COLO668 (cell line): ENCODE measurements at regions not wholly inside any gene's neighbourhood (a gene's known extent, or its start where the extent isn't known, plus 50 kb on each side); places are given as distances from the start of the nearest gene placed in this dataset.

Source experiments
- DNase-seq: peaks from one replicate; lab custom pipeline; 2025; ENCODE audit not compliant: unreplicated experiment; lab: John Stamatoyannopoulos, UW

GRCh38 chr16:31700530-31701388 lies 172.8 kb upstream of the ZNF267 start:
- peak; percentile 44 for DNase-seq

- no peak for DNase-seq
Observed at GRCh38 chr16:31701734-31702133, 171.9 kb upstream of the ZNF267 start.

GRCh38 chr16:31702796-31703195 lies 170.8 kb upstream of the ZNF267 start:
- no peak for DNase-seq

DNA sequence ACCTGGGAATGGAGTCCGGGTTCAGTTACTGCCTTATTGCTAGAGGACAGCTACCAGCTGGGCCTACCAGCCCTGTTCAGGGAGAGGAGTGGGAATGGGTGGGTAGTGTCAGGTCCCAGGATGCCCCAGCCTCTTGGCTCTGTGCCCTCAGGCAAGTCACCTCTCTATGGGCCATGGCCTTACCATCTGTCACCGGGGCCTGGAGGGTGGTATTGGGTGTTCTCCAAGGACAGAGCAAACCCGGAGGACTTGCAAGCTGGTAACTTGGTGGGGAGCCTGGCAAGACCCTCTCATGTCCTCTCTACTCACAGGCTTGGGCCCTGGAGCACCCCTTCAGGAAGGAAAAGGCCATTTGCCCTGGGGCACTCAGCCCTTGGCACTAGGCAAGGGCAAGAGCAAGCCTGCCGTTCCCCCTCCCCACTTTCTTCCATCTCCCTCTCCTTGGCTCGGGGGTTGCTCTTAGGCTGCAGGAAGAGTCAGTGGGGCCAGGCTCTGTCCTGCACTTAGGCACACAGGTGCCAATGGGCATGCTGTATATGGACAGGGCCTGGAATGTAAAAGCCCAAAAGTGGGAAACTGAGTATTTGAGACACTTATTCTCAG lies 170.0 kb upstream of the ZNF267 start:
- no peak for DNase-seq

DNA sequence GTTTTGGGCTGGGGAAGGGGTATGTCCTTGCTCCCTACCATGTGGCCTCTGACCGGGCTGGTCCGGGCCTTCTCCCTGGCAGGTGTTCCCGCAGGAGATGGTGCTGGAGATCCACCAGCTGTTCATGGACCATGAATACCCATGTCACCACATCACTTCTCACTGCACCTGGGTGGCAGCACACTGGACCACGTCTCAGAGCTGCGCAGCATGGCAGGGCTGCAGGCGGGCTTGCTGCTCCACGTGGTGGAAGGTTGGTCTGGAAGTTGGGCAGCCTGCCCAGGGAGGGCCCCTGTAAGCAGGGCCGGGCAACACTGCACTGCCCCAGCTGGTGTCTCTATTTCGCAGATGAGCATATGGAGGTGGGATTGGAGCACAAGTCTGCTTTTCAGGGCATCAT lies 169.5 kb upstream of the ZNF267 start:
- DNase-seq = no peak

- DNase-seq = no peak
Observed at GRCh38 chr16:31705371-31705770, 168.2 kb upstream of the ZNF267 start.

GRCh38 chr16:31706318-31706717 lies 167.3 kb upstream of the ZNF267 start:
- DNase-seq = no peak

DNA sequence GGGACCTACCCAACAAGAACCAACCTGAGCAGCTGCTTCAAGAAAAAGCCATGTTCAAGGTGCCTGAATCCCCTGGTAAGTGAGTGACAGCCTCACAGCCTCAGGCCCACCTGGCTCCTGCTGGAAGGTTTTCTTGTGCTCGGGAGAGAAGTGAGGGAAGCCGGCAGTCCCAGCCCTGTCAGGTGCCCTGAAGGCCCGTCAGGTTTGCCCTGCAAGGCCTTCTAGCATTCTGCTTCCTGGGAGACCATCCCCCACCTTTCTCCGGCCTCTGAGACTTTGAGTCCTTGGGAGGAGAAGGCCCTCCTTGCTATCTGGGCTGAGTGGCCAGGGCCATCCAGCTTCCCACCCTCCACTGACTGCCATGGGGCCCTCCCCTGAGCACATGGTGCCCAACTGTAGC lies 166.7 kb upstream of the ZNF267 start:
- DNase-seq = no peak

DNA sequence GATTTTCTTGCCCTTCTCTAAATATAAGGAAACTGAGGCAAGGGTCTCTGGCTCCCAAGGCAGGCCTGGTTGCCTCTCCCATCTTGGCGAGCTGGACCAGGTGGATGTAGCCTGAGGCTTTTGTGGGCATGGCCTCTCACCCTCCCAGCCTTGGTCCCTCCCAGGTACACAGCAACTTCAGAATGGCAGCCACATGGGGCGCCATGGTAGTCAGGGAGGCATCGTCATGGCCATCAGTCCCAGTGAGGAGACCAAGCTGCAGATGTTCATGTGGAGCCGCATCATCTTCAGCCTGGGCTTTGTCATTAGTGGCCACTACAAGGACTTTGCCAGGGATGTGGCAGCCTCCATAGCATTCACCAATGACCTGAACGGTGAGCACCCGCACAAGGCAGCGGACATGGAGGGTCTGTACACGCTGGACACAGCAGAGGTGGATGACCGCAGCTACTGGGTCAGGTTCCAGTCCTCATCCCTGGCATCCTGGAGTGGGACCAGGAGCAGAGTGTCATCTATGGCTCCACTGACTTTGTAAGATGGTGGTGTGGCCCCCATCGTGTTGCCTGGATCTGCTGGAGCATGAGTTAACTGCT lies 165.8 kb upstream of the ZNF267 start:
- no peak for DNase-seq

GRCh38 chr16:31708348-31708747 lies 165.3 kb upstream of the ZNF267 start:
- no peak for DNase-seq

DNA sequence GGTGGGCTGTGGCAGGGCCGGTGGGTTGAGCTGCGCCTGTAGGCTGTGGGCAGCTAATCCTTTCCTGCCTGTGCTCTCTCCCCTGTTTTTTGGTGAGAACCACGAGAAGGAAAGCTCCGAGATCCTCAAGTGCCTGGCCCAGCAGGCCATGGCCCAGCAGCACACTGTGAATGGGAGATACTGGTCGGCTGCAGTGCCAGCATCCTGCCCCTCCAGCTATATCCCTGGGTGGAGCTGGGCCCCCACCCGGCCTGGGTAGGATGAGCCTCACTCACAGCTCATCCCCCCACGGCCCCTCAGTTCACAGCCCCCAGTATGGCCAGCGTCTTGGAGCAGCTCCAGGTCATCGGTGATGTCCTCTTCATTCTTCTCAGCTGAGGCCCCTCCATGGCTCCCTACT lies 164.4 kb upstream of the ZNF267 start:
- DNase-seq = no peak

GRCh38 chr16:31710134-31710533 lies 163.5 kb upstream of the ZNF267 start:
- DNase-seq = no peak

DNA sequence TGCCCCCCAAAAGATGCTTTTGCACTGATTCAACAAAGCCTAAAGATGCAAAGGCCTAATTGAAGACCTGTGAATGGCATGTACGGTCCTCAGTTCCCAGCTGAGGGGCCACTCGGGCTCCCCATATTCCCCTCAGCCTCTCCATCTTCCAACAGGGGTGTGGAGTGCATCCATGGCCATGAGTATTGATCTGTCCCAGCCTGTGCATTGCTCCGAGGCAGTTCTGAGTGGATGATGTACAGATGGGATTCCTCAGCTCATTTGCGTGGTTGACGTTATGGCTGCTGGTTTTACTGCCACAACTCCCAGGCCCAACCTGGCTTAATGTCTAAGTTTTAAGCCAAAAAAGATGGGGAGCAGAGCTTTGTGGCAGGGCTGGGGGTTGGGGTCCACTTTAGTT lies 162.7 kb upstream of the ZNF267 start:
- no peak for DNase-seq

DNA sequence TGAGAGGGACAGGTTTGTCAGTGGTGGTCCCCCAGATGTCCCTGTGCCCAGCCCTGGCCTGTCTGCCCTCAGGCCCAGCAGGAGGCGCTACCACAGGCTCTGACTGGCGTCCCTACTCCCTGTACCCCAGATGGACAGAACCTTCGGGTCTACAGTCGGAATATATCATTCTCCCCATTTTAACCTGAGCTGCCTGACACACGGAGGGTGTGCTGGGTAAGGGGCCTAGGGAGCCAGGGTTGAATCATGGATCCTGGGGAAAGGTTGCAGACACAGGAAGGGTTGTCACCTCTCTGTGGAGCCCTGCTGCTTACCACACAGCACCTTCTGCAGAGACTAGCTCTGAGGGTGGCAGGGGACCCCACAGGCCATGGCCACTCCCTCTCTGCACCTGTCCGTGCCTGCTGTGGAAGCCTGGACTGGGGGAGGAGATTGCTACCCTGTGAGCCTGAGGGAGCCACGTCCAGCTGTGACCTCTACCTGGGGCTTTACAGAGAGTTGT lies 162.2 kb upstream of the ZNF267 start:
- peak; percentile 1 for DNase-seq

- DNase-seq = no peak
Observed at GRCh38 chr16:31712064-31712540, 161.5 kb upstream of the ZNF267 start.

DNA sequence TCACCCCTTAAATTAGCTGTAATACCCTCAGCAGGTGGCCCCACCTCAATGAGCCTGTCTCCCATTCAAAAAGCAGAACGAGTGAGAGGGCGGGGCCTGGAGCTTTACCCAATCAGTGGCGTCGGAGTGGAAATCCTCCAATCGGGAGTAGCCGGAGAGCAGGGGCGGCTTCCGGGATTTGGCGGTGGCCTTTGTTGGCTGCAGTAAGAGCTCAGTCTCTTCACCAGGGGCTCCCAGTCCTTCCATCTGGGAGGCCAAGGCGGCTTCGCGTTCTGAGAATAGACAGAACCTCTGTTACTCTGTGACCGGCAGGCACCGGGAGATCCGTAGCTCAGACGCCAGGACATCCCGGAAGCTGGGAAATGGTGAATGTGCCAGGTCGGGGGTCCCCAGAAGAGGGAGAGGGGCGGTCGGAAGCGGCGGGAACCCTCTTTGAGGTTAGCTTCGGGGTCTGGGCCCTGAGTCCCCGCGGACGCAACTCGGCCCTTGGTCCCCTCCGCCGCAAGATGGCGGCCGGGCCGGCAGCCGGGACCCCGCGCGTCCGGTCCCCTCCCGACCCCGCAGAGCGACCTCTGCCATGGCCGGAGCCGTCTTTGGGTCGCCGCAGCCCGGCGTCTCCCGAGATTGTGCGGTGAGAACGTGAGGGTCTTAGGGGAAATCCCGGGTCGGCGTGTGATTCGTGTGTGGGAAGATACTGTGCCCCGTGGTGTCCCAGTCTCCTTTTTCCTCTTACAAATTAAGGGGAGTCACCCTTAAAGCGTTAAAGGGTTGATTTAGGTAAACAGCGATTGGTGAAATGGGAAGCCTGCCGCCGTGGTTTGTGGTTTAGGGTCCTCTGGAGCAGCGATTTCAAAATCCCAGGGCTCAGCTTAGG lies 160.3 kb upstream of the ZNF267 start:
- DNase-seq = peak; percentile 91

DNA sequence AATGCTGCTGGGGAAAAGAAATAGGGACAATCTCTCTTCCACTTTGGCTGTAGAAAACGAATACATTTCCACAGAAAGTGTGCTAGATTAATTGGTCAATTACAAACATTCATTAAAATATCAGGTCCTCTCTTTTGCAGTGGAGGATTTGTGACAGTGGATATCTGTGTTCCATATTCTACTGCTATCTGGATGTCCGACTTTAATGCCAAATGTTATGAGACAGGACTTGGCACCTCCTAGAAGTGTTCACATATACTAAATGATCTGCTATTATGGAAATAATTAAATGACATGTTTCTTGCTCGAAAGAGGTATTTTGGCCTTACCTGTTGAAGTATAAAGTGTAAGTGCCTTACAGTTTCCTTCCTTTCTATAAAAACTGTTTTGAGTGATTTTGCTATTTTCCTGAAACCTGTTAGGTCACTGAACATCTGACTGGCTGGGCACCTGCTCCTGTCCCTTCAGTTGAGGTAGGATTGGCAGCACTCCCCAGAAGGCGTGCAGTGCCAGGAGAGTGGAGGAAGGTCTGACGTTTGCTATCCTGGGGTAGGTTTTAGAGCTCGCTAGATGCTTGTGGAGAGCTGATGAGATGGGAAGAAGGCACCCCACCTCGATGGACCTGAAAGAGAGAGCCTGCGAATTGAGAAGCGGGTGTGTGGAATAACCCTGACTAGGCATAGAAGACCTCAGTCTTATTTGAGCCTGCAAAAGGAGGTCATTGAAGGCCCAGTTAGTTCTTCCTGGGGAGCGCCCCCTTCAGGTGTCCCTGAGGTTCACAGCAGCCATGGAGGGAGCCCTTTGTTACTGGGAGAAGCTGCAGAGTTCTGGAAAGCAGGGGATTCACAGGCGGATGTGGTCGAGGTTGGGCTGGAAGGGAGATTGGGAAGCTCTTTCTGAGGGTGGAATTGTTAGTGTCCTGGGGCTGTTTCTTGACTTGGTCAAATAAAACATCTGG lies 159.4 kb upstream of the ZNF267 start:
- DNase-seq = peak; percentile 10

DNA sequence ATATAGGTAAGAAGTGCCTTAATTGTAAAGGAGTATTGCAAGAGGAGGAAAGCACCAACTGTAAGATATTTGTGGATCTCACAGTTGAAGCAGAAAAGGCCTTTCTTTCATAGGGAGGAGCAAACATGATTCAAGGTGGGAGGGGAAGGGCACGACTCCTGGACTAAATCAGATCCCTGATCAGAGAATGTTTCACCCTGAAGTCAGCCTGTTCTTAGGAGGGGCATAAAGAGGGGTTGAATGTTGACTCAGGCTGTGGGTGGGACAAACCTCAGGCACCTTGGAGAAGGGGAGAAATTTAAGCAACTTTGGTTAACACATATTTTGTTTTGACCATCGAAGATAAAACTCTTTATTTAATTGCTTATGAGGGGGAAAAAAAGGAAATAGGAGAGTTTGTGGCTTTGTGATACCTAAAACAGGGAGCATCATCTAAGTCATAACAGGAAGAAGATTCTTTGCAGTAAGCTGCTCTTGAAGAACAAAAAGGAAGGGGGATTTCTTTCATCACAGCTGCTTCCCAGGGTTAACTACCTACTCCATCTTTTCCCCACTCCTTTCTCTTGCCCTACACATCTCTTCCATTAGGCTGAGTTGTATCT lies 158.6 kb upstream of the ZNF267 start:
- DNase-seq = no peak

DNA sequence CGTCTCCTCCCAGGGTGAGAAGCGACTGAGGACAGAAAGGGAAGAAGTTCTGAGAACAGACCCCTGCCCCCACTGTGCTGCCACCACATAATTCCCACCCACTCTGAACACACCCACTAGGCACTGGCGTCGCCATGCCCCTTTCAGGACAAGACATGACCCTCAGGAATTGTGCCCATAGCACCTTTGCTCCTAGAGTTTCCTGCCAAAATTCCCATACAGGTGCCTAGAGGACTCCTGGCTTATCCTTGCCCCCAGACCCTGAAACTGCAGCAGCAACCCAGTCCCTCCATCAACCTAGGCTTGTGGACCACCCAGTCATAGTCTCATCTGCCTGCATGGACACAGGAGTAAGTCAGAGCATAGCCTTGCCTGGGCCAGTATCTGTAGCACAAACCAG lies 157.7 kb upstream of the ZNF267 start:
- no peak for DNase-seq
